HG03095 (cell line): ENCODE measurements at regions not wholly inside any gene's neighbourhood (a gene's known extent, or its start where the extent isn't known, plus 50 kb on each side); places are given as distances from the start of the nearest gene placed in this dataset.

Source experiments
- ATAC-seq: cut with Tn5 transposase; IDR thresholded peaks from one replicate; pipeline ENCODE4 v1.9.1; 2021; ENCODE audit warnings: moderate library complexity; ENCODE audit not compliant: unreplicated experiment

DNA sequence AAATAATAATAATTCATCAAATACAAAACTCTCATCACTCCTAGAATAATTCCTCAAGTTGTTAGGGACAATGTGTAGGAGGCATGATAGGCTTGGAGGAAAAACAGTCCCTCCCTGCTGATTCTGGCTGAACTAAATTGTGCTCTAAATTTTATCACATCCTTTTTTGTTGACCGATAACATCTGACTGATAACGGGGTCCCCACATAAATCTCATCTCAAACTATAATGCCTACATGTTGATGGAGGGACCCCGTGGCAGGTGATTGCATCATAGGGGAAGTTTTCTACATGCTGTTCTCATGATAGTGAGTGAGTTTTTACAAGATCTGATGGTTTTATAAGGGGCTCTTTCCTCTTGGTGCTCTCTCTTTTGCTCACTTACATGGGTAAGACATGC is 1043.5 kb upstream of the SORCS1 start:
- ATAC-seq = no peak

GRCh38 chr10:108204528-108205305 is 1040.2 kb upstream of the SORCS1 start:
- no peak for ATAC-seq

DNA sequence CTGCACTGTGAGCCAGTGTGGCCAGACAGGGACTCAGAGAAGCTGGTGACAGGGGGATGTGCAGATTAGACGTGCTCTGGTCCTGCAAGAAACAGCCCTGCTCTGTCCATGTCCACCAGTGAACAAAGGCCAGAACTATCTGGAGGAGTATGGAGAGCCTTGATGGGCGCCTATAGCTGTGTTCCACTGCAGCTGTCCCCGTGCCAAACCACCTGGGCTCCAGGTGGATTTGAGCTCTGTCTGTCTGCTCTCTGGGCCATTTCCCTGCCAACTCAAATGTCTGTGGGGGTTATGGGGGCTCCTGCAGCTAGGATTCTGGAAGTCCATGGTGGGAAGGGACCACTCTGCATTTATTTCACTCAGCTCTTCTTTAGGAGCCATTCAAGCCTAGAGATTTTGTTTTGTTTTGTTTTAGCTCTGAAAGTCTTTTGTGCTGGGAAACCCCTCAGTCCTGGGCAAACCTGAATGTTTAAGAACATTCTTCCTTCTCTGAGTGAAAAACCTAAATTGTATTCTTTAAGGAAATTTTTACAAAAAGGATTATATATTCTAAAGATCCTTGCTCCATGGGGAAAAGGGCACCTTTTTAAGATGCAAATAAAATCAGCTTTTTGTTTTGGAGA is 1039.5 kb upstream of the SORCS1 start:
- ATAC-seq = no peak

DNA sequence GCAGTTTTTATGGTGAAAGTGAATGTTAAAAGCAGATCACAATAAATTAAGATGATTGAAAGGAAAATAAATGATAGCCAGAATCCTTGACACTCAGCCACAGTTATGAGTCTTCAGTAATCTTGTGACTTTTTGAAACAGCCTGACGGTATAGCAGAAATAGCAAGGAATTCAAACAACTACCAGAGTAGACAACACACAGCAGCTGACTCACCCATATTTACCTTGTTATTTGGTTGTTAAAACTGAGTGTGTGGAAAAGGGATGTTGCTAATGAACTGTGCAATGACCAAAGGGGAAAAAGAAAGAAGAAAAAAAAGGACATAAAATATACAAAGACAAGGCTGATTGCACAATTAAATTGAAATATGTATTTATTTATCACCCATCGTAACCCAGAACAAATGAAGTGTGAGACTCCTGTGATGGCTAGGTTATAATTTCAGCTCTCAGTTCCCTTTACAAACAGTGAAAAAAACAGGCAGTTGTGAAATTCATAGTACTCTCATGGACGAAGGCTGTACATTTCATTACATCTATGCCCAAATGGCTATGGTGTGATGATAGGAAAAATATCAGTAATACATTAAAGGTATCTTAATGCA is 1023.0 kb upstream of the SORCS1 start:
- no peak for ATAC-seq

- ATAC-seq = no peak
These were observed 1019.6 kb upstream of the SORCS1 start for GRCh38 chr10:108184114-108184513.

- ATAC-seq = no peak
These were observed 1016.4 kb upstream of the SORCS1 start for GRCh38 chr10:108180878-108181277.

- ATAC-seq = no peak
These were observed 1005.3 kb upstream of the SORCS1 start for GRCh38 chr10:108169846-108170245.

GRCh38 chr10:108167766-108168165 is 1003.3 kb upstream of the SORCS1 start:
- ATAC-seq = no peak

DNA sequence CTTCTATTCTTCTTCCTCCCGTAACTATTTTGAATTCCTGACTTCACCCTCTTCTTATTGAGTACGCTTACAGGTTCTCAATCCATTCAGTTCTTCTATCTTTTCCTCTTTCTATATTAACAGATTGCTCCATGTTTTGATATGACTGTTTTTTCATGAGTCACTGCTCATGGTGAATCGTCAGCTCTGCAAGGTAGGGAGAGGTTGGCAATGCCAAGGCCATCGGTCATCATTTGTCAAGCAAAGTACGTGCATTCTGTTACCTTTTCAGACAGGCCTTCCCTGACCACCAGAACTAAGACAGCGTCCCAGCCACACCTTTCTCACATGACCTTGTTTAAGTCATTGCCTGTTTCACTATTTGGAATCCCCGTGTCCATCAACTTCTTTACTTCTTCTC is 1001.9 kb upstream of the SORCS1 start:
- ATAC-seq = no peak

GRCh38 chr10:108147346-108147745 is 982.8 kb upstream of the SORCS1 start:
- no peak for ATAC-seq

DNA sequence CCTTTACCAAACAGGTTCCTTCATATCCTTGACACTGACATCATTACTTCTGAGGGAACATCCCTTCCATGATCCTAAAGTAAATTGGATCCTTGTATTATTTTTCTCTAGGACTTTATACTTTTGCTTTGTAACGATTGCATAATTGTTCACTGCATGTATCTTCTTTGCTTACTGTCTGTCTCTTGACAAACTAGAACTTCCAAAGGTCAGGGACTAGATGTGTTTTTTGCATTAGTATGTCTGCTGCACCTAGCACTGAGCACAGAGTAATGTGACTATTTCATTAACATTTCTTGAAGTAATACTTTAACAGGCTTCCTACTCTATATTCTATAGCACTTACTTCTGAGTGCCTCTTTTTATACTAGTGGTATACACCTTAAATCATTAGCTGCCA is 976.6 kb upstream of the SORCS1 start:
- no peak for ATAC-seq

DNA sequence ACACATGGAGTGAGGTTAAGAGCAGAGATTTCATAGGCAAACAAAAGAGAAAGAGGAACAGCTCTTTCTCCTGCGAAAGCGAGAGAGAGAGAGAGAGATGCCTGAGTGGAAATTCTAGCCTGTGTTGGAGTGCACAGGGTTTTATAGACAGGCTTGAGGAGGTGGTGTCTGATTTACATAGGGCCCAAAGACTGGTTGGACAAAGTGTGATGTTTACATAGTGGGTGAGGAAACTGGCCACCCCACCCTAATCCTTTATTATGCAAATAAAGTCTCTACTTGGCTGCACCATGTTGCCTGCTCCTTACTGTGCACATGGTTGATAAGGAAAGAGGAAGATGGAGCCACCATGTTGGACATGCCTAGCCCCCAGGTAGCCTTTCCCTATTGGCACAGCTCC is 967.8 kb upstream of the SORCS1 start:
- no peak for ATAC-seq

GRCh38 chr10:108130575-108130974 is 966.1 kb upstream of the SORCS1 start:
- ATAC-seq = no peak

DNA sequence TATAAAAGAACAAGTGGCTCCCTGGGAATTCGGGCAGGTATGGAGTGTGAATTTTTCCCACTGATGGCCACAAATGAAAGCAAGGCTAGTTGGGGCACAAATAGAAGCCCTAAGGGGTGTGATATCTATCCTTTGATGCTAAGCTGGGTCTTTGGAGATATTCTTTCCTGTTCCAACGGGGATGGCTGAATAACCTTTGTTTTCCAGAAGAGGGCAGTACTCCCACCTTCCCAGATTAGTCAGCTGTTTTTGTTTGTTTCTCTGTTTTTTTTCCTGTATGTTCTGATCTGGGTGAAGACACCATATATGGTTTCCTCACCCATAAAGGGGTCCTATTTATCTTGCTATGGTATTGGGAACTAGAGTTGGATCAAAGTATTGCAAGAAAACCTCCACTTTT is 947.7 kb upstream of the SORCS1 start:
- ATAC-seq = no peak

- ATAC-seq = no peak
These were observed 940.1 kb upstream of the SORCS1 start for GRCh38 chr10:108104551-108105156.

DNA sequence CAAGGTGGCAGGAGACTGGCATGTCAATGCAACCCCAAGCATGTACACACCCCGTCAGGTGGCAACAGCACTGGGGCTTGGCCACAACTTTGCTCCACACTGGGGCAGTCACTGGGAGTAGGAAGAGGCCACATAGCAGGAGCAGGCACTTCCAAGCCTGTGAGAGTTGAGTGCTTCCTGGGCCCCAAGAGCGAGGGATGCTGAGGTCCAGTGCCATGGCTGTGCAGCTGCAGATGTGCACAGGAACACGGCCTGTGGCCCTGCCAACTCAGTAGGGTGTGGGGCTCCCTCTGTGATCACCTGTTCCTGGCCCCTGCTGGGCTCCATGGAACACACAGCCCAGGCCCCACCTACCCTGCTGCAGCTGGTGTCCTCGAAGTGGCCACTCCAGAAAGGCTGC is 932.8 kb upstream of the SORCS1 start:
- ATAC-seq = no peak

GRCh38 chr10:108095932-108096925 is 931.7 kb upstream of the SORCS1 start:
- ATAC-seq = no peak

DNA sequence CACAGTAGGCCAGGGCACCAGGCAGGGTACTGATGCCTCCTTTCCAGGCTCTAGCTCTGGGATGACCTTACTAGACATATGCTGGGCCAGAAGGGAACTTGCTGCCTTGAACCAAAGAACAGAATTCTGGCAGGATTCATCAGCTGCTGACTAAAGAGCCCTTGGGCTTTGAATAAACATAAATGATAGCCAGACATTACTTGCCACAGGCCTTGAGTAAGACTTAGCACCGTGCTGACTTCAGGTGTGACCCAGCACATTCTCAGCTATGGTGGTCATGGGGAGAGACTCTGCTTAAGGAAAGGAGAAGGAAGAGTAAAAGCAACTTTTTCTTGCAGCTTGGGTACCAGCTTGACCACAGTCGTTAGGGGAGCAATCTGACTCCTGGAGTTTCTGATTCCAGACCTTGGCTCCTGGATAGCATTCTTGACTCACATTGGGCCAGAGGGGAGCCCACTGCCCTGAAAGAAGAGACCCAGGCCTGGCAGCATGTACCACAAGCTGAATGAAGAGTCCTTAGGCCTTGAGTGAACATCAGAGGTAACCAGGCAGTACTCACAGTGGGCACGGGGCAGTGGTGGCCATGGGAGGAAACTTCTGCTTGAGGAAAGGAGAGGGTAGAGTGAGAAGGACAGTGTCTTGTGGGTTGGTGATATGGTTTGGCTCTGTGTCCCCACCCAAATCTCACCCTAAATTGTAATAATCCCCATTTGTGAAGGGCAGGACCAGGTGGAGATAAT is 926.1 kb upstream of the SORCS1 start:
- ATAC-seq = no peak

DNA sequence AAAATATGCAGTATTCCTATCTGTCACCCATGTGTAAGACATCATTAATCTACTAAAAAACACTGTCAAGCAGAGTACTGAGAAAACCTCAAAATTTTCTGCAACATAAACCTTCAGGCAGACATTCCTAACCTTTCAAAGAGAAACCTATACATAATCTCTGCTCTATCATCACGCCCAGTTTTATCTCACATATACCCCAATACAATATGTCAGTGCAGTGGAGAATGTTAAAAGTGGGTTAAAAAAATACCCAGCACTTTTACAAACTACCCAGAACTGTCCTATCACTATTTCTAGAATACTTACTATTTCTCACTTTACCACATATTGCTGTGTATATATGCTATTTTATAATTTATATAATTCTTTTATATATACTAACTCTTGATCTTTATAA is 922.0 kb upstream of the SORCS1 start:
- no peak for ATAC-seq

- no peak for ATAC-seq
These were observed 918.1 kb upstream of the SORCS1 start for GRCh38 chr10:108082596-108082995.
